ENCODE measurements at regions not wholly inside any gene's neighbourhood (a gene's known extent, or its start where the extent isn't known, plus 50 kb on each side); places are given as distances from the start of the nearest gene placed in this dataset.

DNA sequence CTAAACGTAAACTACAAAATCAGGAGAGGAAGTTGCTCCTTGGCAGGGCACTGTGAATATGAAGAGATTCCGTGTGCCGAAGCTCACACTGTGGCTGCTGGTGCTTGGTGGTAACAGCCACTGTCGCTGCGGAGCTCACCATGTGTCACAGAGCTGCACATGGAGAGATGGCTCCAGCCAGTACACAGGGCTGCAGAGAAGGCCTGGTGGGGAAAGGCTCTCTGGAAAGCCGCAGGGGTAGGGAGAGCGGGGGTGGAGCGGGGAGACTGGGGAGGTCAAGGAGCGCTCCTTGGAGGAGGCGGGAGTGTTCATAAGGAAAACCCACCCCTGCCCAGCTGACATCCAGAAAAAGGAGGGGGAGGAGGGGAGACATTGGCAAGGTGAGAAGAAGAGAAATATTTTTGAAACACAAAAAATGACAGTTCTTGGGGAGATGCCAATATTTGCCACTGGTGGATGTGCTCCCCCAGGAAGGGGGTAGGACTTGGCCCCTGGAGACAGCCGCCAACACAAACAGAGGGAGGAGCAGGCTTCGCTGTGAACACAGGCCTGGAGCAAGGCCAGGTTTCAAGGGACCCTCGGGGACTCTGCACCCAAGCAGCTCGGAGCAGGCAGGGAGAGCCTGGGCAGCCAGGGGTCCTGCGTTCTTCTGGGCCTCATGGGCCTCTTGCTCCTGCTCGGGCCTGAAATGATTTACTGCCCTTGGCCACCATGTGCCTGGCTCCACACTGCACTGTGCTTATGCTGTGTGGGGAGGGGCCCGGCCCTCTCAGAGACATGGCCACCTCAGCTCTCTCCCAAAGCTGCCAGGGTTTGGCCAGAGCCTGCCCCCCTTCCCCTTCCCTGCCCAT, 102.6 kb upstream of the GLI2 start (continued):
- no peak for TF ChIP-seq ZBTB8A (CRISPR knock-in tag; IDR thresholded peaks at IDR 0.05; ENCODE audit: borderline replicate concordance, low read depth)
- TF ChIP-seq MAF1 (CRISPR knock-in tag; IDR thresholded peaks at IDR 0.05; ENCODE audit: borderline replicate concordance), result no peak
- TF ChIP-seq ZNF468 (CRISPR knock-in tag; IDR thresholded peaks at IDR 0.05), result no peak
- 0 out of 2 replicates have a peak, but pooled peaks have one; percentile 9 for TF ChIP-seq GFI1 (CRISPR knock-in tag; IDR thresholded peaks at IDR 0.05; ENCODE audit: borderline replicate concordance)
- TF ChIP-seq, protein P1, sequence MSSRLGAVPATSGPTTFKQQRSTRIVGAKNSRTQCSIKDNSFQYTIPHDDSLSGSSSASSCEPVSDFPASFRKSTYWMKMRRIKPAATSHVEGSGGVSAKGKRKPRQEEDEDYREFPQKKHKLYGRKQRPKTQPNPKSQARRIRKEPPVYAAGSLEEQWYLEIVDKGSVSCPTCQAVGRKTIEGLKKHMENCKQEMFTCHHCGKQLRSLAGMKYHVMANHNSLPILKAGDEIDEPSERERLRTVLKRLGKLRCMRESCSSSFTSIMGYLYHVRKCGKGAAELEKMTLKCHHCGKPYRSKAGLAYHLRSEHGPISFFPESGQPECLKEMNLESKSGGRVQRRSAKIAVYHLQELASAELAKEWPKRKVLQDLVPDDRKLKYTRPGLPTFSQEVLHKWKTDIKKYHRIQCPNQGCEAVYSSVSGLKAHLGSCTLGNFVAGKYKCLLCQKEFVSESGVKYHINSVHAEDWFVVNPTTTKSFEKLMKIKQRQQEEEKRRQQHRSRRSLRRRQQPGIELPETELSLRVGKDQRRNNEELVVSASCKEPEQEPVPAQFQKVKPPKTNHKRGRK (CRISPR knock-in tag; IDR thresholded peaks at IDR 0.05), result no peak
- TF ChIP-seq RFX5 (IDR thresholded peaks at IDR 0.05; ENCODE audit: low read depth, low read length), result no peak
- no peak for TF ChIP-seq ZNF142 (CRISPR knock-in tag; IDR thresholded peaks at IDR 0.05)
- TF ChIP-seq, protein P2, sequence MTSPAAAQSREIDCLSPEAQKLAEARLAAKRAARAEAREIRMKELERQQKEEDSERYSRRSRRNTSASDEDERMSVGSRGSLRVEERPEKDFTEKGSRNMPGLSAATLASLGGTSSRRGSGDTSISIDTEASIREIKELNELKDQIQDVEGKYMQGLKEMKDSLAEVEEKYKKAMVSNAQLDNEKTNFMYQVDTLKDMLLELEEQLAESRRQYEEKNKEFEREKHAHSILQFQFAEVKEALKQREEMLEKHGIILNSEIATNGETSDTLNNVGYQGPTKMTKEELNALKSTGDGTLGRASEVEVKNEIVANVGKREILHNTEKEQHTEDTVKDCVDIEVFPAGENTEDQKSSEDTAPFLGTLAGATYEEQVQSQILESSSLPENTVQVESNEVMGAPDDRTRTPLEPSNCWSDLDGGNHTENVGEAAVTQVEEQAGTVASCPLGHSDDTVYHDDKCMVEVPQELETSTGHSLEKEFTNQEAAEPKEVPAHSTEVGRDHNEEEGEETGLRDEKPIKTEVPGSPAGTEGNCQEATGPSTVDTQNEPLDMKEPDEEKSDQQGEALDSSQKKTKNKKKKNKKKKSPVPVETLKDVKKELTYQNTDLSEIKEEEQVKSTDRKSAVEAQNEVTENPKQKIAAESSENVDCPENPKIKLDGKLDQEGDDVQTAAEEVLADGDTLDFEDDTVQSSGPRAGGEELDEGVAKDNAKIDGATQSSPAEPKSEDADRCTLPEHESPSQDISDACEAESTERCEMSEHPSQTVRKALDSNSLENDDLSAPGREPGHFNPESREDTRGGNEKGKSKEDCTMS (CRISPR knock-in tag; conservative IDR thresholded peaks at IDR 0.05), result no peak
- no peak for TF ChIP-seq GATAD1 (CRISPR knock-in tag; IDR thresholded peaks at IDR 0.05)
- no peak for TF ChIP-seq DNMT1 (CRISPR knock-in tag; IDR thresholded peaks at IDR 0.05)
- no peak for TF ChIP-seq SALL2 (CRISPR knock-in tag; IDR thresholded peaks at IDR 0.05)
- TF ChIP-seq SRSF1 (optimal IDR thresholded peaks at IDR 0.05; ENCODE audit: low read depth, low read length), result peak; percentile 55
- no peak for TF ChIP-seq ARNTL (CRISPR knock-in tag; IDR thresholded peaks at IDR 0.05)
- TF ChIP-seq, protein P3, sequence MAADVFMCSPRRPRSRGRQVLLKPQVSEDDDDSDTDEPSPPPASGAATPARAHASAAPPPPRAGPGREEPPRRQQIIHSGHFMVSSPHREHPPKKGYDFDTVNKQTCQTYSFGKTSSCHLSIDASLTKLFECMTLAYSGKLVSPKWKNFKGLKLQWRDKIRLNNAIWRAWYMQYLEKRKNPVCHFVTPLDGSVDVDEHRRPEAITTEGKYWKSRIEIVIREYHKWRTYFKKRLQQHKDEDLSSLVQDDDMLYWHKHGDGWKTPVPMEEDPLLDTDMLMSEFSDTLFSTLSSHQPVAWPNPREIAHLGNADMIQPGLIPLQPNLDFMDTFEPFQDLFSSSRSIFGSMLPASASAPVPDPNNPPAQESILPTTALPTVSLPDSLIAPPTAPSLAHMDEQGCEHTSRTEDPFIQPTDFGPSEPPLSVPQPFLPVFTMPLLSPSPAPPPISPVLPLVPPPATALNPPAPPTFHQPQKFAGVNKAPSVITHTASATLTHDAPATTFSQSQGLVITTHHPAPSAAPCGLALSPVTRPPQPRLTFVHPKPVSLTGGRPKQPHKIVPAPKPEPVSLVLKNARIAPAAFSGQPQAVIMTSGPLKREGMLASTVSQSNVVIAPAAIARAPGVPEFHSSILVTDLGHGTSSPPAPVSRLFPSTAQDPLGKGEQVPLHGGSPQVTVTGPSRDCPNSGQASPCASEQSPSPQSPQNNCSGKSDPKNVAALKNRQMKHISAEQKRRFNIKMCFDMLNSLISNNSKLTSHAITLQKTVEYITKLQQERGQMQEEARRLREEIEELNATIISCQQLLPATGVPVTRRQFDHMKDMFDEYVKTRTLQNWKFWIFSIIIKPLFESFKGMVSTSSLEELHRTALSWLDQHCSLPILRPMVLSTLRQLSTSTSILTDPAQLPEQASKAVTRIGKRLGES (CRISPR knock-in tag; IDR thresholded peaks at IDR 0.05; ENCODE audit: borderline replicate concordance), result no peak
- 0 out of 2 replicates have a peak, but pooled peaks have one; percentile 2 for TF ChIP-seq ZNF225 (CRISPR knock-in tag; IDR thresholded peaks at IDR 0.05)
- no peak for TF ChIP-seq ADNP (CRISPR knock-in tag; IDR thresholded peaks at IDR 0.05)
